ENCODE measurements at regions not wholly inside any gene's neighbourhood (a gene's known extent, or its start where the extent isn't known, plus 50 kb on each side); places are given as distances from the start of the nearest gene placed in this dataset.

- DNase-seq = no peak
These were observed 72.3 kb downstream of the LINC00237 start for GRCh38 chr20:21033817-21034216.

- no peak for DNase-seq
These were observed 74.5 kb downstream of the LINC00237 start for GRCh38 chr20:21031666-21032065.

- DNase-seq = no peak
These were observed 76.8 kb downstream of the LINC00237 start for GRCh38 chr20:21029341-21029740.

DNA sequence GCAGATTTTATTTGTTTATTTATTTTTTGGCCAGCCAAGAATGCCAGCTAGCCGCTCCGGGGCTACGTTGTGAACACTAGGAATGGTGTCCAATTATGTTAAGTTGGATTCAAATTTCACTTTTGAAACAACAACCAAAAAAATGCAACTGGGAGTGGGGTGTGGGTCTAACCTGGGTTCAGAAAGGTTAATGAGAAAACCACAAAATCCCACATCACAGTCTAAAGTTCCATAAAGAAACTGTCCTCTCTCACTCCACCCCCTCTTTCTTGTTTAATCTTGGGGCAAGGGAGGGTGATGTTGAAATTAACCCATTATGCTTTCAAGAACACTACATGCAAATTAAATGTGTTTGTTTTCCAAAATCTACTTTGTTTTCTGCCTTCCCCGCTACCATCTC, 77.2 kb downstream of the LINC00237 start:
- DNase-seq = no peak

GRCh38 chr20:21028436-21028835, 77.7 kb downstream of the LINC00237 start:
- DNase-seq = no peak

GRCh38 chr20:21027569-21027968, 78.6 kb downstream of the LINC00237 start:
- DNase-seq = no peak

- no peak for DNase-seq
These were observed 79.2 kb downstream of the LINC00237 start for GRCh38 chr20:21026951-21027350.

- DNase-seq = no peak
These were observed 81.7 kb downstream of the LINC00237 start for GRCh38 chr20:21024420-21024819.

- no peak for DNase-seq
These were observed 83.2 kb downstream of the LINC00237 start for GRCh38 chr20:21022925-21023324.

DNA sequence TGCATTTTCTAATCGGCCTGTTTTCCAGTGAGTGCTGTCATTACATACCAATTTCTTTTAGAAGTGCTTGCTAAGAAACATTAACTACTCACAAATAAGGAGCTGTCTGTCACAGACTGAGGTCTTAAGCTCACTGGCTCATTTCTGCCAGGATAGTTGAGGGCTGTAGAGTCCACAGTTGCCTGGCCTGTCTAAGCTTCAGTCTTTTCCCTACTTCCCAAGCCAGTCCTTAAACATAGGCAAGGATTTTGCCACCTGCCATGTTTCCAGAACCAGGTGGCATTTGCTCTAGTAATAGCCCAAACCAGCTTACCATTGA, 84.7 kb downstream of the LINC00237 start:
- DNase-seq = no peak

- no peak for DNase-seq
These were observed 85.3 kb downstream of the LINC00237 start for GRCh38 chr20:21020659-21021471.

- no peak for DNase-seq
These were observed 86.1 kb downstream of the LINC00237 start for GRCh38 chr20:21019814-21020658.

DNA sequence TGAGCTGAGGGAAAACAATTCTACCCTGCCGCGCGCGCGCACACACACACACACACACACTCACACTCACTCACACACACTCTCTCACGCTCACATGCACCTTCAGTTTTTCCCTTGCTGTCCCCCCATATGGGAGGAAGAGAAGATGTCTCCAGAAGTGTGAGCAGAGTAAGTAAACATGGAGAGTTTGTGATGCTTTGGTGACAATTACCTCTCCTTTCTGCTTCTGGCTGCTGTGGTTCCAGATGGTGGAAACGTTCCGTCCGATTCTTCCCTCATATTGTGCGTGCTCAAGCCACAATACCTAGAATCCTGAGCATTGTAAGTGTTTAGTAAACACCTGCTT, 86.7 kb downstream of the LINC00237 start:
- no peak for DNase-seq

- no peak for DNase-seq
These were observed 87.6 kb downstream of the LINC00237 start for GRCh38 chr20:21018576-21018975.

GRCh38 chr20:21017528-21018085, 88.6 kb downstream of the LINC00237 start:
- no peak for DNase-seq

GRCh38 chr20:21016751-21017150, 89.4 kb downstream of the LINC00237 start:
- DNase-seq = no peak

DNA sequence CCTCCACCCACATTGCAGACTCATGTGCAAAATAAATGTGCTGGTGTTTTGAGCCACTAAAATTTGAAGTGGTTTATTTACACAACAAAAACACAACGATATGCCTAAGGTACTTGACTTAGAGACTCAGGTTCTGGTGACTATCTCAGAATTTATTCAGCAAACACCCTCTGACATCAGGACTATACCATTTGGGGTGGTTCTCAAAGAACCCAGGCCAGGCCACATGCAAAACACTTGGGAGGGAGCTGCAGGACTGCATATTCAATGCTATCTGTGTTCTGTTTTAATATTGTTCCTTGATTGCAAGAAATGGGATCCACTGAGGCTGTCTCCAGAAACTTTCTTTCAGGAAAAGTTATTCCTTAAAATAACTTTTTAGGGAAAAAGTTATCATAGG, 91.6 kb downstream of the LINC00237 start:
- no peak for DNase-seq

GRCh38 chr20:21008951-21009350, 97.2 kb downstream of the LINC00237 start:
- DNase-seq = no peak

DNA sequence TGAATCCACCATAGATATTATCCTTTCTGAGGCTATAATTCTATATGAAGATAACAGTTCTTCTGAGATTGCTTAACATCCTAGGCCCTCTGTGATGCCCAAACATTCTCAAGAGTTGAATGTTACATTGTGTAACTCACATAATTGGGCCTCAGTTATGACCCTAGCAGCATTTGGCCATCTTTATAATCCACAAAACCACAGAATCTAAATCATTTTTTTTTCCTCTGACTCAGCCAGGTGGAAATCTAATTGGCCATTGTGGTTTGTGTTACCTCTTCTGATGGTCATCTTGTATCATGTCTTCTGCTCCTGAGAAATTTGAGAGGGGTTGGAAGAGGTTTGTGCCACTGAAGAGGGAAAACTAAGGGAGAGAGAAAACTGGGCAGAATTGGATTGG, 99.5 kb downstream of the LINC00237 start:
- DNase-seq = no peak

- DNase-seq = no peak
These were observed 101.6 kb downstream of the LINC00237 start for GRCh38 chr20:21004386-21005076.

DNA sequence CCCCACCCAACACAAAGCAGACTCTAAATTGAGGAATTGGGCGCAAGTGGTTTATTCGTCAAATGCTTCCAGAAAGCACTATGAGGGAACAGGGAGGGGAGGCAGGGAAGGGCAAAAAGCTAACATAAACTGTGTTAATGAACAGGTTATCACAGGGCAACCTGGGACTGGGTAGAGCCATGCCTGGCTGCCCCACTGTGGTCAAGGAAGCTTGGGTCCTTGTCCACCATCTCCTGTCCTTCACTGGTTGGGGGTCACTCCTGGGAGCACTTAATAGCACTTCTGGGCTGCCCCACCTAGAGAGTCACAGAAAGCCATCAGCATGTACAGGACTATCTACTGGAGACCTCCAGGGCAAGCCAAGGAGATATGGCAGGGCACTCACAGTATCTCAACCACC, 102.3 kb downstream of the LINC00237 start:
- DNase-seq = no peak

- no peak for DNase-seq
These were observed 103.7 kb downstream of the LINC00237 start for GRCh38 chr20:21002486-21002885.

DNA sequence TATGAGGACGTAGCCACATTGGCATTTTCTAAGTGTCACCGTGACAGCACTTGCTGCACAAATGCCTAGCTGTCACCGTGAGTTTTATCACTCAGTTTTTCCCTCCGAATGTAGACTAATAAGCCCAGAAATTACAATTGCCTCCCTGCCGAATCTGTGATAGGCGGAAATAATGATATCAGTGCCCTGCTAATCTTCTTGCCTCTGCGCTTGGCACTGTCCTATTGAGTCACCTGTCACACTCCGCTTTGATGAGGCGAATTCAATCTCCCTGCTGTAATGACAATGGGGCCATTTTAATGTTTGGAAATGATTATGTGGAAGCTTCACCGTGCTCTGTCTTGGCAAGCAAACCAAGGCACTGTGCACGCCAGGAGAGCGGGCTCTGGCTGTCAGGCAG, 112.8 kb downstream of the LINC00237 start:
- no peak for DNase-seq

Data from NCI-H187 treated with DMSO at 0.1 percent for 48 hours (cell line).